HCT116 (cell line): ENCODE measurements at regions not wholly inside any gene's neighbourhood (a gene's known extent, or its start where the extent isn't known, plus 50 kb on each side); places are given as distances from the start of the nearest gene placed in this dataset.

ENCODE experiments used
- ATAC-seq: fragments of 200-7000 bp; cut with Tn5 transposase; 2 replicates; pipeline ENCODE4 v1.9.1; 2020; ENCODE audit warnings: mild to moderate bottlenecking, moderate library complexity
- BruUV-seq: library from RNA; stranded (reverse); fragments of 400-500 nt; replicated peaks from 2 replicates; lab custom pipeline; 2021; lab: Mats Ljungman, UMichigan
- CTCF ChIA-PET: fragments of 300-600 bp; sonication (Branson Sonifier 250); formaldehyde crosslinking; loops from one replicate; lab custom pipeline; 2021; ENCODE audit warnings: antibody characterized with exemption; lab: Charles Lee
- POLR2A ChIA-PET: fragments of 300-600, 350-600 bp; sonication (Branson Sonifier 250); formaldehyde crosslinking; loops from one replicate; lab custom pipeline; 2021; ENCODE audit warnings: antibody characterized with exemption; lab: Charles Lee
- RAD21 ChIA-PET, 2 experiments: fragments of 300-600 bp; sonication (Branson Sonifier 250); formaldehyde crosslinking; loops; one replicate each; lab custom pipeline; 2023; ENCODE audit warnings: low total read pairs in 2 of 2; ENCODE audit not compliant: uncharacterized antibody in 2 of 2, unreplicated experiment in 2 of 2, low non-redundant PET in 1 of 2; lab: Charles Lee
- DNase-seq: peaks from one replicate; pipeline ENCODE4 v3.0.0-alpha.2; 2010; ENCODE audit warnings: low read depth, low spot score
- H2AFZ ChIP-seq: fragments of 200-600 bp; shearing (Covaris generic), sonication (generic); 2 replicates; pipeline ENCODE4 v1.6.1; 2017; ENCODE audit warnings: low read depth, mixed run types, mixed read lengths, antibody characterized with exemption, low read length; ENCODE audit not compliant: poor library complexity, severe bottlenecking
- H3K27ac ChIP-seq: 2 replicates; pipeline ENCODE4 v1.5.1; 2012; ENCODE audit warnings: low read depth, low read length
- H3K27me3 ChIP-seq: fragments of 200-600 bp; sonication (generic); 2 replicates; pipeline ENCODE4 v1.6.1; 2016; ENCODE audit warnings: mixed run types, low read length, mixed read lengths; ENCODE audit not compliant: insufficient read depth
- H3K36me3 ChIP-seq, 2 experiments: fragments of 200-500 bp in 1 of 2; fragments of 200-600 bp in 1 of 2; sonication (Bioruptor generic) in 1 of 2; sonication (generic) in 1 of 2; 2 replicates each; pipeline versions ENCODE4 v1.5.1 to v1.6.1; 2014 to 2016; ENCODE audit warnings: low read length in 2 of 2, inconsistent platforms in 1 of 2, mixed read lengths in 1 of 2, mixed run types in 1 of 2; ENCODE audit not compliant: insufficient read depth in 2 of 2, control insufficient read depth in 1 of 2
- H3K4me1 ChIP-seq, 2 experiments: fragments of 200-600 bp in 1 of 2; sonication (generic) in 1 of 2; 2 replicates each; pipeline versions ENCODE4 v1.5.1 to v1.6.1; 2012 to 2017; ENCODE audit warnings: low read length in 2 of 2, inconsistent platforms in 1 of 2, mild to moderate bottlenecking in 1 of 2, mixed read lengths in 1 of 2, mixed run types in 1 of 2, moderate library complexity in 1 of 2; ENCODE audit not compliant: insufficient read depth in 2 of 2, control insufficient read depth in 1 of 2
- H3K4me2 ChIP-seq: fragments of 200-600 bp; sonication (generic); 2 replicates; pipeline ENCODE4 v1.6.1; 2017; ENCODE audit warnings: mixed run types, low read length, mixed read lengths
- H3K4me3 ChIP-seq, 2 experiments: fragments of 200-600 bp in 1 of 2; sonication (generic) in 1 of 2; replicated peaks in 1 of 2; 2 replicates each; pipeline ENCODE4 v1.5.1; 2011 to 2016; ENCODE audit warnings: low read length in 2 of 2, control low read depth in 1 of 2, low read depth in 1 of 2, mild to moderate bottlenecking in 1 of 2, mixed read lengths in 1 of 2, mixed run types in 1 of 2
- H3K79me2 ChIP-seq: fragments of 200-600 bp; sonication (generic); 2 replicates; pipeline ENCODE4 v1.6.1; 2017; ENCODE audit warnings: mild to moderate bottlenecking, mixed run types, low read length, moderate library complexity, mixed read lengths; ENCODE audit not compliant: insufficient read depth
- H3K9ac ChIP-seq: fragments of 200-600 bp; sonication (generic); 2 replicates; pipeline ENCODE4 v1.6.1; 2016; ENCODE audit warnings: low read length, mixed read lengths
- H3K9me2 ChIP-seq: fragments of 200-600 bp; sonication (generic), shearing (Covaris generic); 2 replicates; pipeline ENCODE4 v1.6.1; 2017; ENCODE audit warnings: mixed run types, mild to moderate bottlenecking, moderate library complexity; ENCODE audit not compliant: insufficient read depth
- H3K9me3 ChIP-seq, 2 experiments: fragments of 200-500 bp in 1 of 2; fragments of 200-600 bp in 1 of 2; sonication (Bioruptor generic) in 1 of 2; sonication (generic) in 1 of 2; 2 replicates each; pipeline ENCODE4 v1.6.1; 2014 to 2017; ENCODE audit warnings: low read length in 2 of 2, mixed read lengths in 2 of 2, inconsistent platforms in 1 of 2, low read depth in 1 of 2, mild to moderate bottlenecking in 1 of 2, mixed run types in 1 of 2, moderate library complexity in 1 of 2; ENCODE audit not compliant: control insufficient read depth in 1 of 2, insufficient read depth in 1 of 2
- H4K20me1 ChIP-seq: fragments of 200-600 bp; sonication (generic), shearing (Covaris generic); 2 replicates; pipeline ENCODE4 v1.6.1; 2017; ENCODE audit warnings: mixed run types, mild to moderate bottlenecking, moderate library complexity; ENCODE audit not compliant: insufficient read depth
- ATF3 ChIP-seq: IDR thresholded peaks from 2 replicates; pipeline ENCODE4 v1.6.1; 2012
- EZH2phosphoT487 ChIP-seq: fragments of 200-600 bp; IDR thresholded peaks from 2 replicates; pipeline ENCODE4 v1.6.1; 2018; ENCODE audit warnings: antibody characterized with exemption, borderline replicate concordance
- FOSL1 ChIP-seq: IDR thresholded peaks from 2 replicates; pipeline ENCODE4 v1.6.1; 2012; ENCODE audit warnings: low read depth
- JUND ChIP-seq: IDR thresholded peaks from 2 replicates; pipeline ENCODE4 v1.6.1; 2012
- REST ChIP-seq: IDR thresholded peaks from 2 replicates; pipeline ENCODE4 v1.6.1; 2012; ENCODE audit warnings: low read depth
- SIN3A ChIP-seq: IDR thresholded peaks from 2 replicates; pipeline ENCODE4 v1.6.1; 2012; ENCODE audit warnings: low read depth
- ZBTB33 ChIP-seq: IDR thresholded peaks from 2 replicates; pipeline ENCODE4 v1.6.1; 2011; ENCODE audit warnings: mild to moderate bottlenecking, low read length, moderate library complexity; ENCODE audit not compliant: insufficient replicate concordance; ENCODE audit errors: extremely low read depth
- ZFX ChIP-seq: fragments of 450-650 bp; IDR thresholded peaks from 2 replicates; pipeline ENCODE4 v1.6.1; 2017
- intact Hi-C: fragments of 100-400 bp; cut with micrococcal nuclease; formaldehyde crosslinking; loops from 2 replicates; pipeline ENCODE4 v1.10.0; 2022

- Histone ChIP-seq H3K27ac (no peak overlapping the region), H3K4me1 (no peaks in the 10 kb centered on the region), H3K9me3 (no peaks in the 10 kb centered on the region), H3K79me2 (no peaks in the 10 kb centered on the region), H3K27me3 (no peaks in the 10 kb centered on the region), H3K36me3 (no peaks in the 10 kb centered on the region), H3K4me2 (no peak overlapping the region), H2AFZ (no peak overlapping the region), H3K9me2 (no peaks in the 10 kb centered on the region), H4K20me1 (no peaks in the 10 kb centered on the region), H3K4me3 (no peak overlapping the region), H3K9ac (no peak overlapping the region)
- no TSS peak for BruUV-seq
- CTCF ChIA-PET = no interaction called here
- POLR2A ChIA-PET = no interaction called here
- RAD21 ChIA-PET = no interaction called here
- TF ChIP-seq REST = no peak
- no peak for TF ChIP-seq FOSL1
- TF ChIP-seq SIN3A = no peak
- TF ChIP-seq ATF3 = no peak
- TF ChIP-seq ZFX = no peak
- no peak for TF ChIP-seq ZBTB33
- no peak for TF ChIP-seq EZH2phosphoT487
- no peak for TF ChIP-seq JUND
- ATAC-seq = no peak
- intact Hi-C loops = no loop called here
- no peak for DNase-seq
These were observed 263.1 kb downstream of the TBX18 start for GRCh38 chr6:84501315-84501714.
